ENCODE measurements at regions not wholly inside any gene's neighbourhood (a gene's known extent, or its start where the extent isn't known, plus 50 kb on each side); places are given as distances from the start of the nearest gene placed in this dataset.

DNA sequence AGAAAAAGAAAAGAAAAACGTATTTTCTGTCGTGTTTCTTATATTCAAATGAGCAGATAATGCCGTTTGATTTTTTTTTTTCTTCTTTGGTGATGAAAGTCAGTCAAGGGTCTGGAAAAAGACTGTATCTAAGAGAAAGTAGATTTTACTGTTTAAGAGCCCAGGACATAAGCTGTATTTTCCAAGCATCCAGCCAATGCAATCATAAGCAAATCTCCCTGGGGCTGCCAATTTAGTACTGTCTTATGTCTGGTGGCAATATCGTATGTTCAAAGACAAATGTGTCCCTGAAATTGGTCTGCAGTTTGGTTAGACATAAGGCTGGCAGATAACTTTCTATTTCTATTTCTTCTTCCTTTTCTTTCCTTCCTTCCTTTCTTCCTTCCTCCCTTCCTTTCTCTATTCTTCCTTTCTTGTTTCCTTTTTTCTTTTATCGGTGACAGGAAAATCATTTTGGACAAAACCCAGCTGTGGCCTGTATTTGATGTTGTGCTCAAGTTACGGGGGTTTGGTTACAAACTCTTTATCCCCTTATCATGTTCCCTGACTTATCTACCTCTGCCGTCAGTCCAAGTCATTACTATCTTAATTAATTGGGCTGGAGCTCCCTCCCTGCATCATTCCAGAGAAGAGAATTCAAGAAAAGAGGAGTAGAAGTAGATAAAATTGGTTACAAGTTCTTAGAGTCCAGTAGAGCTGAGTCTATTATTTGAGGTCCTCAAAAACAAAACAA, 683.4 kb upstream of the FSHR start:
- TF ChIP-seq, protein P1, sequence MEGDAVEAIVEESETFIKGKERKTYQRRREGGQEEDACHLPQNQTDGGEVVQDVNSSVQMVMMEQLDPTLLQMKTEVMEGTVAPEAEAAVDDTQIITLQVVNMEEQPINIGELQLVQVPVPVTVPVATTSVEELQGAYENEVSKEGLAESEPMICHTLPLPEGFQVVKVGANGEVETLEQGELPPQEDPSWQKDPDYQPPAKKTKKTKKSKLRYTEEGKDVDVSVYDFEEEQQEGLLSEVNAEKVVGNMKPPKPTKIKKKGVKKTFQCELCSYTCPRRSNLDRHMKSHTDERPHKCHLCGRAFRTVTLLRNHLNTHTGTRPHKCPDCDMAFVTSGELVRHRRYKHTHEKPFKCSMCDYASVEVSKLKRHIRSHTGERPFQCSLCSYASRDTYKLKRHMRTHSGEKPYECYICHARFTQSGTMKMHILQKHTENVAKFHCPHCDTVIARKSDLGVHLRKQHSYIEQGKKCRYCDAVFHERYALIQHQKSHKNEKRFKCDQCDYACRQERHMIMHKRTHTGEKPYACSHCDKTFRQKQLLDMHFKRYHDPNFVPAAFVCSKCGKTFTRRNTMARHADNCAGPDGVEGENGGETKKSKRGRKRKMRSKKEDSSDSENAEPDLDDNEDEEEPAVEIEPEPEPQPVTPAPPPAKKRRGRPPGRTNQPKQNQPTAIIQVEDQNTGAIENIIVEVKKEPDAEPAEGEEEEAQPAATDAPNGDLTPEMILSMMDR (IDR thresholded peaks at IDR 0.05) = no peak
- no peak for TF ChIP-seq POLR2A (IDR thresholded peaks at IDR 0.05)
